HepG2 (cell line): ENCODE measurements at regions not wholly inside any gene's neighbourhood (a gene's known extent, or its start where the extent isn't known, plus 50 kb on each side); places are given as distances from the start of the nearest gene placed in this dataset.

Experiments
- CEBPB ChIP-seq: IDR thresholded peaks from 2 replicates; pipeline ENCODE4 v1.6.1; 2011; ENCODE audit warnings: low read depth, low read length, improper control_type of control experiment, borderline replicate concordance
- MAZ ChIP-seq, 2 experiments: sonication (generic) in 1 of 2; formaldehyde crosslinking in 1 of 2; IDR thresholded peaks; 2 replicates each; pipeline versions ENCODE4 v1.5.0 to v1.6.1; 2012 to 2020; ENCODE audit warnings: low read depth in 2 of 2, mild to moderate bottlenecking in 2 of 2, borderline replicate concordance in 1 of 2, improper control_type of control experiment in 1 of 2, low read length in 1 of 2, missing genetic modification reagents in 1 of 2, moderate library complexity in 1 of 2
- SMARCC2 ChIP-seq: fragments of 450-650 bp; IDR thresholded peaks from 2 replicates; pipeline ENCODE4 v1.6.1; 2017; ENCODE audit warnings: antibody characterized with exemption, mild to moderate bottlenecking
- TCF12 ChIP-seq, 2 experiments: fragments of 450-650 bp in 1 of 2; sonication (generic) in 1 of 2; formaldehyde crosslinking in 1 of 2; IDR thresholded peaks; 2 replicates each; pipeline versions ENCODE4 v1.6.1 to v1.8.0; 2017 to 2022; ENCODE audit warnings: antibody characterized with exemption in 1 of 2, mild to moderate bottlenecking in 1 of 2, missing genetic modification reagents in 1 of 2, moderate library complexity in 1 of 2
- ZBTB1 ChIP-seq: sonication (generic); formaldehyde crosslinking; IDR thresholded peaks from 2 replicates; pipeline ENCODE4 v1.4.0; 2020; ENCODE audit warnings: missing genetic modification reagents, borderline replicate concordance
- ZBTB42 ChIP-seq: sonication (generic); formaldehyde crosslinking; IDR thresholded peaks from 2 replicates; pipeline ENCODE4 v1.5.0; 2020; ENCODE audit warnings: mild to moderate bottlenecking, missing genetic modification reagents
- ZFY ChIP-seq: sonication (generic); formaldehyde crosslinking; IDR thresholded peaks from 2 replicates; pipeline ENCODE4 v1.4.0; 2020; ENCODE audit warnings: missing genetic modification reagents
- ZNF749 ChIP-seq: sonication (generic); formaldehyde crosslinking; IDR thresholded peaks from 2 replicates; pipeline ENCODE4 v1.8.0; 2022; ENCODE audit warnings: mild to moderate bottlenecking, missing genetic modification reagents, moderate library complexity, borderline replicate concordance
- TF ChIP-seq, protein P1 (sequence below): sonication (generic); formaldehyde crosslinking; IDR thresholded peaks from 2 replicates; pipeline ENCODE4 v1.8.1; 2023; ENCODE audit warnings: mild to moderate bottlenecking, missing genetic modification reagents
- TF ChIP-seq, protein P2 (sequence below): sonication (generic); formaldehyde crosslinking; IDR thresholded peaks from 2 replicates; pipeline ENCODE4 v1.8.0; 2022; ENCODE audit warnings: missing genetic modification reagents, mild to moderate bottlenecking, borderline replicate concordance
- TF ChIP-seq, protein P3 (sequence below): sonication (generic); formaldehyde crosslinking; IDR thresholded peaks from 2 replicates; pipeline ENCODE4 v1.5.0; 2020; ENCODE audit warnings: mild to moderate bottlenecking, missing genetic modification reagents, moderate library complexity

DNA sequence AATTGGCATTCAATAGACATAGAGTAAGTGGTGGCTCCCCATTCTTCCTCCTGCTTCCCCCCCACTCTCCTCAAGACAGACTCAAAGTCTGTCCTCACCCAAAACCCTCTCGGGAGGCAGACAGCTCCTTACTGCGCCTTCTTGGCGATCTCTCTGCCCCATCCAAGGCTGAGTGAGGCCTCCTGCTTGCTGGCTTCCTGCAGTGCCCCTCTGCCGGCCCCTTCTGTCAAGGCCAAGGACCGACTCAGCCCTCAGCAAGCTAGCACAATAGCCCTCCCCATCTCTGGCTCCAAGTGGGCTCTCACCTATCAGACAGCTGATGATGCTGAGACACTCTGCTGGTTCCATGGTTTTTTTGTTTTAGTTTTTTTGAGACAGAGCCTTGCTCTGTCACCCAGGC is 62.5 kb upstream of the DLK1 start:
- TF ChIP-seq, protein P1, sequence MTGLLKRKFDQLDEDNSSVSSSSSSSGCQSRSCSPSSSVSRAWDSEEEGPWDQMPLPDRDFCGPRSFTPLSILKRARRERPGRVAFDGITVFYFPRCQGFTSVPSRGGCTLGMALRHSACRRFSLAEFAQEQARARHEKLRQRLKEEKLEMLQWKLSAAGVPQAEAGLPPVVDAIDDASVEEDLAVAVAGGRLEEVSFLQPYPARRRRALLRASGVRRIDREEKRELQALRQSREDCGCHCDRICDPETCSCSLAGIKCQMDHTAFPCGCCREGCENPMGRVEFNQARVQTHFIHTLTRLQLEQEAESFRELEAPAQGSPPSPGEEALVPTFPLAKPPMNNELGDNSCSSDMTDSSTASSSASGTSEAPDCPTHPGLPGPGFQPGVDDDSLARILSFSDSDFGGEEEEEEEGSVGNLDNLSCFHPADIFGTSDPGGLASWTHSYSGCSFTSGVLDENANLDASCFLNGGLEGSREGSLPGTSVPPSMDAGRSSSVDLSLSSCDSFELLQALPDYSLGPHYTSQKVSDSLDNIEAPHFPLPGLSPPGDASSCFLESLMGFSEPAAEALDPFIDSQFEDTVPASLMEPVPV (CRISPR knock-in tag): no peak
- TF ChIP-seq ZBTB42 (no peak), ZNF749 (no peak), ZBTB1 (CRISPR knock-in tag) (no peak), MAZ (IDR thresholded peaks at IDR 0.05; ENCODE audit: borderline replicate concordance, low read depth, low read length) (no peak), MAZ (CRISPR knock-in tag; IDR thresholded peaks at IDR 0.05; ENCODE audit: low read depth) (no peak), ZFY (CRISPR knock-in tag) (no peak), SMARCC2 (no peak), CEBPB (no peak), TCF12 (IDR thresholded peaks at IDR 0.05) (no peak), TCF12 (CRISPR knock-in tag; IDR thresholded peaks at IDR 0.05) (no peak)
- TF ChIP-seq, protein P2, sequence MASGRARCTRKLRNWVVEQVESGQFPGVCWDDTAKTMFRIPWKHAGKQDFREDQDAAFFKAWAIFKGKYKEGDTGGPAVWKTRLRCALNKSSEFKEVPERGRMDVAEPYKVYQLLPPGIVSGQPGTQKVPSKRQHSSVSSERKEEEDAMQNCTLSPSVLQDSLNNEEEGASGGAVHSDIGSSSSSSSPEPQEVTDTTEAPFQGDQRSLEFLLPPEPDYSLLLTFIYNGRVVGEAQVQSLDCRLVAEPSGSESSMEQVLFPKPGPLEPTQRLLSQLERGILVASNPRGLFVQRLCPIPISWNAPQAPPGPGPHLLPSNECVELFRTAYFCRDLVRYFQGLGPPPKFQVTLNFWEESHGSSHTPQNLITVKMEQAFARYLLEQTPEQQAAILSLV: no peak
- TF ChIP-seq, protein P3, sequence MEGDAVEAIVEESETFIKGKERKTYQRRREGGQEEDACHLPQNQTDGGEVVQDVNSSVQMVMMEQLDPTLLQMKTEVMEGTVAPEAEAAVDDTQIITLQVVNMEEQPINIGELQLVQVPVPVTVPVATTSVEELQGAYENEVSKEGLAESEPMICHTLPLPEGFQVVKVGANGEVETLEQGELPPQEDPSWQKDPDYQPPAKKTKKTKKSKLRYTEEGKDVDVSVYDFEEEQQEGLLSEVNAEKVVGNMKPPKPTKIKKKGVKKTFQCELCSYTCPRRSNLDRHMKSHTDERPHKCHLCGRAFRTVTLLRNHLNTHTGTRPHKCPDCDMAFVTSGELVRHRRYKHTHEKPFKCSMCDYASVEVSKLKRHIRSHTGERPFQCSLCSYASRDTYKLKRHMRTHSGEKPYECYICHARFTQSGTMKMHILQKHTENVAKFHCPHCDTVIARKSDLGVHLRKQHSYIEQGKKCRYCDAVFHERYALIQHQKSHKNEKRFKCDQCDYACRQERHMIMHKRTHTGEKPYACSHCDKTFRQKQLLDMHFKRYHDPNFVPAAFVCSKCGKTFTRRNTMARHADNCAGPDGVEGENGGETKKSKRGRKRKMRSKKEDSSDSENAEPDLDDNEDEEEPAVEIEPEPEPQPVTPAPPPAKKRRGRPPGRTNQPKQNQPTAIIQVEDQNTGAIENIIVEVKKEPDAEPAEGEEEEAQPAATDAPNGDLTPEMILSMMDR: no peak
